Pulmonary artery endothelial cell (primary cell): ENCODE measurements at regions not wholly inside any gene's neighbourhood (a gene's known extent, or its start where the extent isn't known, plus 50 kb on each side); places are given as distances from the start of the nearest gene placed in this dataset.
"Not testable (repeated sequence)": the region's sequence is repeated elsewhere in the genome, so short reads cannot be mapped to it uniquely, and the experiment has no call there.

ENCODE experiments used
- DNase-seq: peaks from one replicate; pipeline ENCODE4 v3.0.0-alpha.2; 2011; ENCODE audit warnings: low read depth, low spot score

DNA sequence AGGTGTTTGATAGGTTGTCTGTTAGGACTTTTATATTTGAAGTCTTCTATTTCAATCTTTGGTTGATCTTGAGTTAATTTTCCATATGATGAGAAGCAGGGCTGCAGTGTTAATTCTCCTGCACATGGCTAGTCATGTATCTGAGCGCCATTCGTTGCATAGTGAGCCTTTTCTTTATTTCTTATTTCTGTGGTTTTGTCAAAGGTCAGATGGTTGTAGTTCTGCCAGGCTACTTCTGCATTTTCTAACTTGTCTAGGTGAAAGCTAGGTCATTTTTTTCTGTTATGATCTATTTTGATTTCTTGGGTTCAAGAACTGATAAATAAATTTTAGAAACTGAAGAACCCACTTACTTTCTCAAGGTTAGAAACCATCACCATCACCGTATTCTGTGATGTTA lies 56.7 kb downstream of the CCDC74A start:
- no peak for DNase-seq

GRCh38 chr2:131584940-131585339 lies 57.3 kb downstream of the CCDC74A start:
- DNase-seq: no peak

- DNase-seq: no peak
Observed at GRCh38 chr2:131588152-131588873, 60.6 kb downstream of the CCDC74A start.

DNA sequence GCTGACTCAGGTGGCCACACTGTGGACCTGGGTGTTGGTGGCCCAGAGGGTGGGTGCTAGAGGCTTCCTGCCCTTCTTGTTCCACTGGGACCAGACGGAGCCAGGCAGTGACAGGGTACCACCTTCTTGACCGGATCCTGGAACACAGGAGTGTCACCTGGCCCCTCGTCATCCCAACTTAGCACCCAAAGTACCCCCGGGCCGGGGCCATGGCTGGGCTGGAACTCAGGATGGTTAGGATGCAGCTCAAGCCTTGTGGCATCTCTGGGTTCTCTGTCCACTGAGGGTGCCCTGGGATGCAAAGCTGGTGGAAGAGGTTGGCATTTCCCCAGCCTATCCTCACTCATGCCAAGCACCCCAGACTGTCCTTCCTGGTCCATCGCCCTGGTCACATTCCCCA lies 61.4 kb downstream of the CCDC74A start:
- DNase-seq: not testable (repeated sequence)

- no peak for DNase-seq
Observed at GRCh38 chr2:131590366-131590765, 62.7 kb downstream of the CCDC74A start.

GRCh38 chr2:131590896-131591295 lies 63.2 kb downstream of the CCDC74A start:
- no peak for DNase-seq

DNA sequence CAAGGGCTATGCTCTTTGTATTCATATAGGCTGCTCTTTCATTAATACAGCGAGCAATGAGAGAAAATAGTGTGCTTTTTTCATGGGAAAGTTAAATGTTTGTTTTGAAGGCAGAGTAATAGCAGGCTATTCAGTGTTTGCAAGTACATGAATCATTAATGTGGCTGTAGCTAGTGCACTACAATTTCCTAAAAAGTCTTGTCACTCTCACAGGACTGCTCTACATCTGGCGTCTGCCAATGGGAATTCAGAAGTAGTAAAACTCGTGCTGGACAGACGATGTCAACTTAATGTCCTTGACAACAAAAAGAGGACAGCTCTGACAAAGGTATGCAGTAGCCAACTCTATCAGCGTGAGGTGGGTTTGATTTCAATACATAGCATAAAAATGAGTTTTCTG lies 68.9 kb downstream of the CCDC74A start:
- not testable (repeated sequence) for DNase-seq

GRCh38 chr2:131602444-131602843 lies 74.8 kb downstream of the CCDC74A start:
- DNase-seq: not testable (repeated sequence)

DNA sequence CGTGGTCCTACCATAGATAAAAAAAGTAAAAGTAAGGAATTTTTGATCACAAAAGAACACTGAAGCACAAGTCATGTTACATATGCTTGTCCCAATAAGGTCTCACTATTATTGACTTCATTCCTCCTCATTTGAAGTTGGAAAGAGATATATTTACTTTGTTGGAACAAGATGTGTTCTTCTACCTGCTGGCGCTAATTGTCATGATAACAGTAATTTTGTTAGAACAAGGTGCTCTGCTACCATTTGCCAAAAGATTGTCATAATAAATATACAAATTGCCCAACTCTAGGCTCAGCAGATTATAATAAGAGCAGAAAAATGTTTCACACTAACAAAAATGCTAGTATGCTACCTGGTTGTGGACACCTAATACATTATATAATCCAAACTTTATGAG lies 77.0 kb downstream of the CCDC74A start:
- not testable (repeated sequence) for DNase-seq

DNA sequence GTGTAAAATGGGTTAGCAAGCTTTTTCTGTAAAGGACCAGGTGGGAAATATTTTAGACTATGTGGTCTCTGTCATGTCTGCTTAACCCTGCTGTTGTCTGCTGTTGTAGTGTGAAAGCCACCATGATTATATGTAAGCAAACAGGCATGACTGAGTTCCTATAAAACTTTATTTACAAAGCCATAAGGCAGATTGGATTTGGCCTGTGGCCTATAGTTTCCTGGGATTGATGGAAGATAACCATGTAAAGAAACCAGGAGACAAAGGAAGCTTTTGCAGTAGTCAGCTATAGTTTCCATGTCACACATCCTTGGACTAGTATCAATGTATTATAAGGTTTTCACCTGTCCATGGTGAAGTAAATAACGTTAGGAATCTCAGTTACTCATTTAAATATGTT lies 78.7 kb downstream of the CCDC74A start:
- DNase-seq: not testable (repeated sequence)

- DNase-seq: not testable (repeated sequence)
Observed at GRCh38 chr2:131607056-131607455, 79.4 kb downstream of the CCDC74A start.

- not testable (repeated sequence) for DNase-seq
Observed at GRCh38 chr2:131614539-131614938, 86.9 kb downstream of the CCDC74A start.

GRCh38 chr2:131618320-131618719 lies 90.6 kb downstream of the CCDC74A start:
- DNase-seq: not testable (repeated sequence)

DNA sequence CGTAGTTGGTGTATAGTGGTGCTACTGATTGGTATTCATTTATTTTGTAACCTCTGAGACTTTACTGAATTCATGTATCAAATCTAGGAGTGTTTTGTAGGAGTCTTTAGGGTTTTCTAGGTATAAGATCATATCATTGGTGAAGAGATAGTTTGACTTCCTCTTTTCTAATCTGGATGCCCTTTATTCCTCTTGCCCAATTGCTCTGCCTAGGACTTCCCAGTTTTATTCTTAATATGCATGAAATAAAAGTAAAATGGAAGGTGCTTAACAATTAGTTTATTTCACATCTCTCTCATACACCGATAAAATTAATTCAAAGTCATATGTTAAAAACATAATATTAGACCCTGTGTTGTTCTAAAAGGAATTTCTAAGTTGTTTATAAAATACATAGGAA lies 95.2 kb downstream of the CCDC74A start:
- not testable (repeated sequence) for DNase-seq

- not testable (repeated sequence) for DNase-seq
Observed at GRCh38 chr2:131626011-131626410, 98.3 kb downstream of the CCDC74A start.

GRCh38 chr2:131626565-131626964 lies 98.9 kb downstream of the CCDC74A start:
- not testable (repeated sequence) for DNase-seq

DNA sequence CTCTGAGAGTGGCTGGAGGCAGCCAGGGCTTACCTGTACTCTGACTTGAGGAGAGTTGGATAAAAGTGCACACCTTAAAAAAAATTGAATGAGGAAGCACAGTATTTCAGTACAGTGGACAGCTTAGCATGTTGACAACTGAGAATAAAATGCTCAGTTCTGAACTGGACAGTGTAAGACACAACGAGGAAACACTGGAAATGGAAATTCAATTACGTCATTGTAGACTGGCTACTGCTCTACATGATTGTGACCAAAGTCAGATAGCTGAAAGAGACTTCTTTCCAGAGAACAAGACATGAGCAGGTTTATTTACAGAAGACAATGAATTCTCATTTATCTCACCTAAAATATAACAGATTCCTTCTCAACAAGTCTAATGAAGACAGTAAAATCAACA lies 100.1 kb downstream of the CCDC74A start:
- DNase-seq: not testable (repeated sequence)

DNA sequence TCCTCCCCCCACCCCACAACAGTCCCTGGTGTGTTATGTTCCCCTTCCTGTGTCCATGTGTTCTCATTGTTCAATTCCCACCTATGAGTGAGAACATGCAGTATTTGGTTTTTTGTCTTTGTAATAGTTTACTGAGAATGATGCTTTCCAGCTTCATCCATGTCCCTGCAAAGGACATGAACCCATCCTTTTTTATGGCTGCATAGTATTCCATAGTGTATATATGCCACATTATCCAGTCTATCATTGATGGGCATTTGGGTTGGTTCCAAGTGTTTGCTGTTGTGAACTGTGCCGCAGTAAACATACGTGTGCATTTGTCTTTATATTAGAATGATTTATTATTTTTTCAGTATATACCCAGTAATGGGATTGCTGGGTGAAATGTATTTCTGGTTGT lies 104.0 kb downstream of the CCDC74A start:
- DNase-seq: not testable (repeated sequence)

DNA sequence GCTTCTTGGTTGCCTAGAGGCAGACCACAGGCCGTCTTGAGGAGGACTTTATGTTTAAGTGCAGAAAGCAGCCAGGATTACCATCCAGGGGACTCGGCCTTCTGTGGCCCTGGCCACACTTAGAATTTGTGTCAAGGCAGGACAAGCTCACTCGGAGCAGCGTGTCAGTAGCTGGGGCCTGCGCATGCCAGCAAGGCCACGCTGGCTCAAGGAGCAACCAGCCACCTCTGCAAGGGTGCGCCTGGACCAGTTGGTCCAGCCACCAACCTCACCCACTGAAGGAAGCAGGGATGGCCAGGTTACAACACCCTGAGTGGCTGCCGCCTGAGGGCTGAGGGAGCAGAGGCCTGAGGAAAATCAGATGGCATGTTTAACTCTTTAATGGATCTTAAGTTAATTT lies 105.7 kb downstream of the CCDC74A start:
- DNase-seq: not testable (repeated sequence)

DNA sequence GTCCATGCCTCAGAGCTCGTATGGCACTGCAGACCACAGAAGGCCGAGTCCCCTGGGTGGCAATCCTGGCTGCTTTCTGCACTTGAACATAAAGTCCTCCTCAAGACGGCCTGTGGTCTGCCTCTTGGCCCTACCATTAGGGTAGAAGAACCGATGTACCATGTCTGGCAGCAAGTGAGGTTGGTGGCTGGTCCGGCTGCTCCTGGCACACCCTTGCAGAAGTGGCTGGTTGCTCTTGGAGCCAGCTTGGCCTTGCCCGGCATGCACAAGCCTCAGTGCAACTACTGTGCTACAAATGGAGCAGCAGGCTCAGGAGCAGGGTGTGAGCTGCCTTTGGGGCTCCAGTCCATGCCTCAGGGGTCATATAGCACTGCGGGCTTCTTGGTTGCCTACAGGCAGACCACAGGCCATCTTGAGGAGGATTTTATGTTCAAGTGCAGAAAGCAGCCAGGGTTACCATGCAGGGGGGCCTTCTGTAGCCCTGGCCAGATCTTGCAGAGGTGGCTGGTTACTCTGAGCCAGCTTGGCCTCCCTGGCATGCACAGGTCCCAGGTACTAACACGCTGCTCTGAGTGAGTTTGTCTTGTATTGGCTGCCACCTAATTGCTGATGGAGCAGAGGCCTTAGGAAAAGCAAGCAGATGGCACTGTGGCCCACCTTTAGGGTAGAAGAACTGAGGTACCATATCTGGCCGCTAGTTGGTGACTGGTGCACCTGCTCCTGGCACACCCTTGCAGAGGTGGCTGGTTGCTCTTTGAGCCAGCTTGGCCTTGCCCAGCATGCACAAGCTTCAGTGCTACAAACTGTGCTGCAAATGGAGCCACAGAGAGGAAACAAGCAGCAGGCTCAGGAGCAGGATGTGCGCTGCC lies 106.4 kb downstream of the CCDC74A start:
- not testable (repeated sequence) for DNase-seq

DNA sequence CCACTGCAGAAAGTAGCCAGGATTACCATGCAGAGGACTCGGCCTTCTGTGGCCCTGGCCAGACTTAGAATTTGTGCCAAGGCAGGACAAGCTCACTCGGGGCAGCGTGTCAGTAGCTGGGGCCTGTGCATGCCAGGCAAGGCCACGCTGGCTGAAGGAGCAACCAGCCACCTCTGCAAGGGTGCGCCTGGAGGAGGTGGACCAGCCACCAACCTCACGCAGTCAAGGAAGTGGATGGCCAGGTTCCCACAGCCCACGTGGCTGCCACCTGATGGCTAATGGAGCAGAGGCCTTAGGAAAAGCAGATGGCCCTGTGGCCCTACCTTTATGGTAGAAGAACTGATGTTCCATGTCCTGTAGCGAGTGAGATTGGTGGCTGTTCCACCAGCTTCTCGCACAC lies 107.9 kb downstream of the CCDC74A start:
- DNase-seq: no peak

GRCh38 chr2:131636704-131637308 lies 109.1 kb downstream of the CCDC74A start:
- DNase-seq: not testable (repeated sequence)
